Endothelial cell of umbilical vein (primary cell): ENCODE measurements at regions not wholly inside any gene's neighbourhood (a gene's known extent, or its start where the extent isn't known, plus 50 kb on each side); places are given as distances from the start of the nearest gene placed in this dataset.
"Not testable (repeated sequence)": the region's sequence is repeated elsewhere in the genome, so short reads cannot be mapped to it uniquely, and the experiment has no call there.

Experiments
- BruUV-seq: library from RNA; stranded (reverse); fragments of 400-500 nt; replicated peaks from 2 replicates; lab custom pipeline; 2021; lab: Mats Ljungman, UMichigan
- CTCF ChIA-PET: fragments of 300-600, 350-600 bp; sonication (Branson Sonifier 250); formaldehyde crosslinking; loops from one replicate; lab custom pipeline; 2021; ENCODE audit warnings: antibody characterized with exemption, inconsistent platforms; lab: Charles Lee
- POLR2A ChIA-PET: fragments of 300-600, 350-600 bp; sonication (Branson Sonifier 250); formaldehyde crosslinking; loops from one replicate; lab custom pipeline; 2021; ENCODE audit warnings: antibody characterized with exemption, inconsistent platforms; lab: Charles Lee
- DNase-seq: peaks from one replicate; pipeline ENCODE4 v3.0.0-alpha.2; 2011; ENCODE audit warnings: low read depth, low spot score
- FAIRE-seq: peaks from 2 replicates; lab custom pipeline; 2011; peaks lifted over from hg19 to GRCh38; lab: Jason Lieb, UNC
- H2AFZ ChIP-seq: 2 replicates; pipeline ENCODE4 v1.6.0; 2012; ENCODE audit warnings: low read depth, low read length, control low read depth, inconsistent platforms
- H3K27ac ChIP-seq: 2 replicates; pipeline ENCODE4 v1.5.1; 2011; ENCODE audit warnings: low read depth, mild to moderate bottlenecking, control low read depth, low read length, moderate library complexity; ENCODE audit not compliant: insufficient read depth
- H3K27me3 ChIP-seq, 2 experiments: 2 replicates each; pipeline versions ENCODE4 v1.6.0 to v1.6.1; 2011; ENCODE audit warnings: low read length in 2 of 2, mixed read lengths in 1 of 2; ENCODE audit not compliant: control insufficient read depth in 2 of 2, insufficient read depth in 2 of 2
- H3K36me3 ChIP-seq, 2 experiments: 2 replicates in 1 of 2; 3 replicates in 1 of 2; pipeline ENCODE4 v1.5.1; 2011; ENCODE audit warnings: low read length in 2 of 2, mild to moderate bottlenecking in 1 of 2, moderate library complexity in 1 of 2; ENCODE audit not compliant: control insufficient read depth in 2 of 2, insufficient read depth in 2 of 2; ENCODE audit errors: extremely low read depth in 1 of 2
- H3K4me1 ChIP-seq: 3 replicates; pipeline ENCODE4 v1.5.1; 2011; ENCODE audit warnings: mild to moderate bottlenecking, low read length; ENCODE audit not compliant: control insufficient read depth, insufficient read depth; ENCODE audit errors: extremely low read depth
- H3K4me2 ChIP-seq: 2 replicates; pipeline ENCODE4 v1.6.1; 2011; ENCODE audit warnings: low read length, control low read depth, mixed read lengths; ENCODE audit not compliant: insufficient read depth
- H3K4me3 ChIP-seq, 3 experiments: fragments of 200-600 bp in 1 of 3; sonication (generic), shearing (Covaris generic) in 1 of 3; replicated peaks in 1 of 3; 2 replicates each; pipeline ENCODE4 v1.5.1; 2011 to 2016; ENCODE audit warnings: control low read depth in 3 of 3, low read length in 3 of 3, mild to moderate bottlenecking in 2 of 3, inconsistent platforms in 1 of 3, low read depth in 1 of 3, moderate library complexity in 1 of 3; ENCODE audit not compliant: insufficient read depth in 1 of 3
- H3K79me2 ChIP-seq: 2 replicates; pipeline ENCODE4 v1.6.0; 2012; ENCODE audit warnings: low read length, inconsistent platforms; ENCODE audit not compliant: control insufficient read depth, insufficient read depth
- H3K9ac ChIP-seq: replicated peaks from 2 replicates; pipeline ENCODE3; 2011; ENCODE audit warnings: low read length, control low read depth; ENCODE audit not compliant: insufficient read depth; ENCODE audit errors: extremely low read depth
- H3K9me1 ChIP-seq: replicated peaks from 3 replicates; pipeline ENCODE4 v1.6.0; 2011; ENCODE audit warnings: mild to moderate bottlenecking, low read length; ENCODE audit not compliant: control insufficient read depth, insufficient read depth; ENCODE audit errors: extremely low read depth
- H3K9me3 ChIP-seq: replicated peaks from 2 replicates; pipeline ENCODE4 v1.5.1; 2012; ENCODE audit warnings: low read length, inconsistent platforms; ENCODE audit not compliant: control insufficient read depth, insufficient read depth
- H4K20me1 ChIP-seq: replicated peaks from 2 replicates; pipeline ENCODE3; 2011; ENCODE audit warnings: mild to moderate bottlenecking, low read length; ENCODE audit not compliant: control insufficient read depth, insufficient read depth; ENCODE audit errors: extremely low read depth
- EZH2 ChIP-seq: IDR thresholded peaks from 2 replicates; pipeline ENCODE4 v1.6.1; 2012; ENCODE audit warnings: borderline replicate concordance, low read depth, mild to moderate bottlenecking, moderate library complexity, low read length, inconsistent platforms; ENCODE audit not compliant: severe bottlenecking
- FOS ChIP-seq: IDR thresholded peaks from 2 replicates; pipeline ENCODE4 v1.6.1; 2011; ENCODE audit warnings: mild to moderate bottlenecking, low read length, moderate library complexity, borderline replicate concordance; ENCODE audit not compliant: insufficient read depth
- GATA2 ChIP-seq: IDR thresholded peaks from 2 replicates; pipeline ENCODE4 v1.7.0; 2011; ENCODE audit warnings: low read depth, mild to moderate bottlenecking, moderate library complexity, mixed read lengths, low read length; ENCODE audit not compliant: insufficient read length, insufficient read depth
- JUN ChIP-seq: IDR thresholded peaks from 2 replicates; pipeline ENCODE4 v1.6.1; 2011; ENCODE audit warnings: borderline replicate concordance, low read depth; ENCODE audit not compliant: insufficient read length, insufficient read depth
- MYC ChIP-seq: IDR thresholded peaks from one replicate; pipeline ENCODE4 v1.6.1; 2011; ENCODE audit warnings: mild to moderate bottlenecking, low read depth, low read length
- POLR2A ChIP-seq: IDR thresholded peaks from 2 replicates; pipeline ENCODE4 v1.6.1; 2012; ENCODE audit warnings: low read depth, mild to moderate bottlenecking, control low read depth, low read length
- POLR2AphosphoS5 ChIP-seq: IDR thresholded peaks from 2 replicates; pipeline ENCODE4 v1.6.1; 2012; ENCODE audit warnings: low read depth, mild to moderate bottlenecking, control low read depth, low read length, moderate library complexity; ENCODE audit not compliant: insufficient read depth
- dilution Hi-C: fragments of 300-500 bp; cut with MboI; formaldehyde crosslinking; loops from one replicate; pipeline ENCODE4 v1.15.0; 2019; ENCODE audit warnings: low sequenced_read_pairs; ENCODE audit not compliant: extremely low pct_ligation_motif_present
- intact Hi-C: fragments of 100-400 bp; cut with micrococcal nuclease; formaldehyde crosslinking; loops from one replicate; pipeline ENCODE4 v1.10.0; 2022
- TF ChIP-seq, protein P1 (sequence below): IDR thresholded peaks from 2 replicates; pipeline ENCODE4 v1.6.1; 2011; ENCODE audit not compliant: insufficient read depth, insufficient read length
- TF ChIP-seq, protein P2 (sequence below), 2 donors: IDR thresholded peaks; 1 replicate in 1 of 2; 2 replicates in 1 of 2; pipeline ENCODE4 v1.5.1; 2011; ENCODE audit warnings: low read length in 2 of 2, mild to moderate bottlenecking in 2 of 2, moderate library complexity in 2 of 2, control low read depth in 1 of 2, inconsistent platforms in 1 of 2, low read depth in 1 of 2; ENCODE audit not compliant: insufficient read depth in 1 of 2; ENCODE audit errors: extremely low read depth in 1 of 2

- Histone ChIP-seq H3K27ac (no peak overlapping the region), H3K4me1 (no peaks in the 10 kb centered on the region), H3K4me3 (no peak overlapping the region), H3K36me3 (no peaks in the 10 kb centered on the region), H3K9me1 (no peaks in the 10 kb centered on the region), H3K27me3 (no peaks in the 10 kb centered on the region), H3K9me3 (no peaks in the 10 kb centered on the region), H3K79me2 (no peaks in the 10 kb centered on the region), H4K20me1 (no peaks in the 10 kb centered on the region), H3K9ac (no peak overlapping the region), H2AFZ (no peak overlapping the region), H3K4me2 (no peak overlapping the region)
- FAIRE-seq (no peak), DNase-seq (no peak)
- intact Hi-C loops (no loop called here), dilution Hi-C loops (no loop called here)
- ChIA-PET CTCF (no interaction called here), POLR2A (no interaction called here)
- BruUV-seq: no TSS peak
- TF ChIP-seq JUN: no peak
- TF ChIP-seq, protein P1, sequence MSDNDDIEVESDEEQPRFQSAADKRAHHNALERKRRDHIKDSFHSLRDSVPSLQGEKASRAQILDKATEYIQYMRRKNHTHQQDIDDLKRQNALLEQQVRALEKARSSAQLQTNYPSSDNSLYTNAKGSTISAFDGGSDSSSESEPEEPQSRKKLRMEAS: no peak
- no peak for TF ChIP-seq GATA2
- TF ChIP-seq FOS: no peak
- TF ChIP-seq POLR2AphosphoS5: no peak
- TF ChIP-seq EZH2: no peak
- TF ChIP-seq POLR2A: no peak
- TF ChIP-seq, protein P2, sequence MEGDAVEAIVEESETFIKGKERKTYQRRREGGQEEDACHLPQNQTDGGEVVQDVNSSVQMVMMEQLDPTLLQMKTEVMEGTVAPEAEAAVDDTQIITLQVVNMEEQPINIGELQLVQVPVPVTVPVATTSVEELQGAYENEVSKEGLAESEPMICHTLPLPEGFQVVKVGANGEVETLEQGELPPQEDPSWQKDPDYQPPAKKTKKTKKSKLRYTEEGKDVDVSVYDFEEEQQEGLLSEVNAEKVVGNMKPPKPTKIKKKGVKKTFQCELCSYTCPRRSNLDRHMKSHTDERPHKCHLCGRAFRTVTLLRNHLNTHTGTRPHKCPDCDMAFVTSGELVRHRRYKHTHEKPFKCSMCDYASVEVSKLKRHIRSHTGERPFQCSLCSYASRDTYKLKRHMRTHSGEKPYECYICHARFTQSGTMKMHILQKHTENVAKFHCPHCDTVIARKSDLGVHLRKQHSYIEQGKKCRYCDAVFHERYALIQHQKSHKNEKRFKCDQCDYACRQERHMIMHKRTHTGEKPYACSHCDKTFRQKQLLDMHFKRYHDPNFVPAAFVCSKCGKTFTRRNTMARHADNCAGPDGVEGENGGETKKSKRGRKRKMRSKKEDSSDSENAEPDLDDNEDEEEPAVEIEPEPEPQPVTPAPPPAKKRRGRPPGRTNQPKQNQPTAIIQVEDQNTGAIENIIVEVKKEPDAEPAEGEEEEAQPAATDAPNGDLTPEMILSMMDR (IDR thresholded peaks at IDR 0.05; ENCODE audit: extremely low read depth in 1 of 2, insufficient read depth in 1 of 2, low read depth in 1 of 2, low read length in 2 of 2): no peak
- TF ChIP-seq MYC: no peak
These were observed 2236.0 kb upstream of the AGA start for GRCh38 chr4:179678093-179678814.

GRCh38 chr4:179683661-179684060, 2241.4 kb upstream of the AGA start:
- H3K4me1 ChIP-seq, H2AFZ ChIP-seq, BruUV-seq, H3K4me2 ChIP-seq, H3K36me3 ChIP-seq, H3K27me3 ChIP-seq, H3K9ac ChIP-seq, DNase-seq, H3K9me3 ChIP-seq, POLR2A ChIA-PET, intact Hi-C loops, H3K27ac ChIP-seq, H3K79me2 ChIP-seq, H4K20me1 ChIP-seq, H3K4me3 ChIP-seq, dilution Hi-C loops, H3K9me1 ChIP-seq, CTCF ChIA-PET, FAIRE-seq: not testable (repeated sequence)
